Neutrophil (primary cell): ENCODE measurements at regions not wholly inside any gene's neighbourhood (a gene's known extent, or its start where the extent isn't known, plus 50 kb on each side); places are given as distances from the start of the nearest gene placed in this dataset.

ENCODE experiments used
- H3K27ac ChIP-seq: fragments of 200-600 bp; sonication (generic); 2 replicates; pipeline ENCODE4 v1.5.1; 2016; ENCODE audit warnings: mild to moderate bottlenecking, moderate library complexity
- H3K27me3 ChIP-seq: fragments of 200-600 bp; sonication (generic); 2 replicates; pipeline ENCODE4 v1.6.0; 2016; ENCODE audit warnings: mild to moderate bottlenecking
- H3K36me3 ChIP-seq: fragments of 200-600 bp; sonication (generic); 2 replicates; pipeline ENCODE4 v1.5.1; 2017
- H3K4me1 ChIP-seq, 2 experiments: fragments of 200-600 bp in 1 of 2; sonication (generic) in 1 of 2; 1 replicate in 1 of 2; 2 replicates in 1 of 2; pipeline versions ENCODE4 v1.5.1 to v1.6.1; 2013 to 2016; ENCODE audit warnings: low read depth in 1 of 2, low read length in 1 of 2, mild to moderate bottlenecking in 1 of 2, moderate library complexity in 1 of 2; ENCODE audit not compliant: control insufficient read depth in 1 of 2, insufficient read depth in 1 of 2
- H3K4me3 ChIP-seq, 2 experiments: fragments of 200-600 bp in 1 of 2; sonication (generic) in 1 of 2; 1 replicate in 1 of 2; 2 replicates in 1 of 2; pipeline ENCODE4 v1.5.1; 2013 to 2016; ENCODE audit warnings: low read depth in 1 of 2, low read length in 1 of 2, mild to moderate bottlenecking in 1 of 2, moderate library complexity in 1 of 2
- H3K9me3 ChIP-seq: fragments of 200-600 bp; sonication (generic); 2 replicates; pipeline ENCODE4 v1.5.1; 2016
- TF ChIP-seq, protein P1 (sequence below): fragments of 200-600 bp; sonication (generic); IDR thresholded peaks from 2 replicates; pipeline ENCODE4 v1.5.1; 2016; ENCODE audit warnings: antibody characterized with exemption

DNA sequence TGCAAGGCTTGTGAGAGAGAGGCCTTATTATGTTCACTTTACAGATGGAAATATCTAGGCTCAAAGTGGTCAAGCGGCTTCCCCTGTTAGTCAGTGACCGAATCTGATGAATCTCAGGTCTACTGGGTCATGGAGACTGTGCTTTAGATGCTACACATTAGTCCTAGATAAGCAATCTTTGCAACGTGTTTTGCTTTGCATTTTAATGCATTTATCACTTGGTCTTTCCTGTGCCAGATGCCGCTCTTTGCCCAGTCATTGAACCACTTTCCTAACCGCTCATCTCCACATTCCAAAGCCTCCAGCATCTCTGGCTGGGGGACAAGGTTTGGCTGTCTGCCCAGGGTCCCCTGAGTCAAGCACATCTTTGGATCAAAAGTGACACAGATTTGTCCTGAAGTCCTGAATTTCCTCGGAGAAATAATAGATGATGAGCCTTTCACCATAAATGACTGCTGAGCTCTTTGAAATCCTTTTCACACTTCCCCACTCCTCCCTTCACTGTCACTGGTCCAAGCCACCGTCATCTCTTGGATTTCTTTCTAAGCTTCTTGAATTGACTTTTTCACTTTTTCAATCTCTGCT, 96.0 kb upstream of the USP24 start:
- peaks cover 7% of the 10 kb centered on the region for H3K27me3 ChIP-seq
- H3K27ac ChIP-seq, result no peak overlapping the region
- no peaks in the 10 kb centered on the region for H3K9me3 ChIP-seq
- TF ChIP-seq, protein P1, sequence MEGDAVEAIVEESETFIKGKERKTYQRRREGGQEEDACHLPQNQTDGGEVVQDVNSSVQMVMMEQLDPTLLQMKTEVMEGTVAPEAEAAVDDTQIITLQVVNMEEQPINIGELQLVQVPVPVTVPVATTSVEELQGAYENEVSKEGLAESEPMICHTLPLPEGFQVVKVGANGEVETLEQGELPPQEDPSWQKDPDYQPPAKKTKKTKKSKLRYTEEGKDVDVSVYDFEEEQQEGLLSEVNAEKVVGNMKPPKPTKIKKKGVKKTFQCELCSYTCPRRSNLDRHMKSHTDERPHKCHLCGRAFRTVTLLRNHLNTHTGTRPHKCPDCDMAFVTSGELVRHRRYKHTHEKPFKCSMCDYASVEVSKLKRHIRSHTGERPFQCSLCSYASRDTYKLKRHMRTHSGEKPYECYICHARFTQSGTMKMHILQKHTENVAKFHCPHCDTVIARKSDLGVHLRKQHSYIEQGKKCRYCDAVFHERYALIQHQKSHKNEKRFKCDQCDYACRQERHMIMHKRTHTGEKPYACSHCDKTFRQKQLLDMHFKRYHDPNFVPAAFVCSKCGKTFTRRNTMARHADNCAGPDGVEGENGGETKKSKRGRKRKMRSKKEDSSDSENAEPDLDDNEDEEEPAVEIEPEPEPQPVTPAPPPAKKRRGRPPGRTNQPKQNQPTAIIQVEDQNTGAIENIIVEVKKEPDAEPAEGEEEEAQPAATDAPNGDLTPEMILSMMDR, result no peak
- no peak overlapping the region for H3K4me3 ChIP-seq
- no peaks in the 10 kb centered on the region for H3K4me1 ChIP-seq
- H3K36me3 ChIP-seq, result no peaks in the 10 kb centered on the region

DNA sequence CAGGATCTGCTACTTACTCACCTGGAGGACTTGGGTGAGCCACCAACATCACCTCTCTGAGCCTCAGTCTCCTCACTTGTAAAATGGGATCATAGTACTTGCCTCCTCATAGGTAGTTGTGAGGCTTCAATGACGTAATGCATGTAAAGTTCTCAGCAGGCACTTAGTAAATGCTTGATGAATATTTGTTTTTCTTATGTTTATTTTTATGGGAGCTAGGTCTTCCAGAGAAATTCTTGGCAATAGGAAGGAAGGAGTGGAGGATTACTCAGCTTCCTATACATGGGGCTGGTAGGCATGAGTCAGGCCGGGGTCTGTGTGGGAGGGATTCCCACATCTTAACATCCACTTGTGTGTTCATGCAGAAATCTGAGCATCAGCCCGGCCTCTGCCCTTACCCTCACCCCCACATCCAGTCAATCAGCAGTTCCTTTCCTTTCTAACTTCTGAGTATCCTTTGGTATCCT, 95.4 kb upstream of the USP24 start:
- Histone ChIP-seq H3K4me1 (no peaks in the 10 kb centered on the region), H3K27me3 (peaks cover 8% of the 10 kb centered on the region), H3K27ac (no peak overlapping the region), H3K4me3 (no peak overlapping the region), H3K36me3 (no peaks in the 10 kb centered on the region), H3K9me3 (no peaks in the 10 kb centered on the region)
- TF ChIP-seq, protein P1, result no peak

DNA sequence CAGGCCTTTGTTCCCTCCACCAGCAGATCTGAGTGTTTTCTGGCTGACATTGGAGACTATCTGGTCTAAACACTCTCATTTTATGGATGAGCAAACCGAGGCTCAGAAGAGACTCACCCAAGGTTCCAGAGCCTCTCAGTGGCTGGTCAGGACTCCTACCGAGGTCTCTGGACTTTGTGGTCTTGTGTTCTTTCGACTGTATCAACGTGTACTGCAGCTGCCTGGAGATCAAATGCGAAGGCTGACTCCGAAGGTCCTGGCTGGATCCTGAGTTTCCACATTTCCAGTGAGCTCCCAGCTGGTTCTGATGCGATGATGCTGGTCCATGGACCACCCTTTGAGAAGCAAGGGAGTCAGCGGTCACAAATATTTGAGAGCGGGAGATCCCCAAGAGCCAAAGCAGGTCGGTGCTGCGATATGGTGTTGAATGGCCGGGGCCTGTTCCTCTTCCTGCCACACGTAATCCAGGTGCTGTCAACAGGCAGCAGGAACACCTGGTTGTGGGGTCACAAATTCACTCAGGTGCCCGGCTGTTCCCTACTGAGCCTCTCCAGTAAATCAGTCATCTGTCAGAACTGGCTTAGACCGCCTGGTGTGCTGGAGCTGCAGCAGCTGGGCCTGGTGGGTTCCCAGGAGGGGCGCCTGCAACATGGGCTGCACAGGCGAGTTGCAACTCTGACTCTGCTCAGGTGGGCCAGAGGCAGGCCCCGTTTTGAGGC, 94.8 kb upstream of the USP24 start:
- H3K27me3 ChIP-seq, result peaks cover 13% of the 10 kb centered on the region
- H3K4me1 ChIP-seq, result no peaks in the 10 kb centered on the region
- no peak overlapping the region for H3K27ac ChIP-seq
- TF ChIP-seq, protein P1, result no peak
- H3K36me3 ChIP-seq, result no peaks in the 10 kb centered on the region
- H3K4me3 ChIP-seq, result no peak overlapping the region
- H3K9me3 ChIP-seq, result no peaks in the 10 kb centered on the region

DNA sequence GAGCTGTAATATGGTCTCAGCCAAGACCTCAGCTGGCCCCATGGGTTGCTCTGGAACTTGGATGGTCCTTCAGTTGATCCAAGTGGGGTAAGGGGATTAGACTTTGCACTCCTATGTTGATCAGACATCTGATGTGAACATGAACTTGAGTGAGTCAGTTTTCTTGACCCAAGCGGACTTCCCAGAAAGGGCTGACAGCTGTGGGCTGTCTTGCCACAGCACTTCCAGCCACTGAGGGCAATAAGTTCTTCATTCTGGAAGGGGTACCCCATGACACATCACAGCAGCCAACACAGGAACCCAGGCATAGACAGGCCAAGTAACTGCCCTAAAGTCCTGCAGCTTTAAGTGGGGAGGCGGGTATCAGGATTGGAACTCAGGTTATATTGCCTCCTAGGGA, 93.9 kb upstream of the USP24 start:
- no peak overlapping the region for H3K27ac ChIP-seq
- H3K9me3 ChIP-seq, result no peaks in the 10 kb centered on the region
- H3K27me3 ChIP-seq, result peaks cover 14% of the 10 kb centered on the region
- H3K4me3 ChIP-seq, result no peak overlapping the region
- no peaks in the 10 kb centered on the region for H3K4me1 ChIP-seq
- no peaks in the 10 kb centered on the region for H3K36me3 ChIP-seq
- TF ChIP-seq, protein P1, result no peak

DNA sequence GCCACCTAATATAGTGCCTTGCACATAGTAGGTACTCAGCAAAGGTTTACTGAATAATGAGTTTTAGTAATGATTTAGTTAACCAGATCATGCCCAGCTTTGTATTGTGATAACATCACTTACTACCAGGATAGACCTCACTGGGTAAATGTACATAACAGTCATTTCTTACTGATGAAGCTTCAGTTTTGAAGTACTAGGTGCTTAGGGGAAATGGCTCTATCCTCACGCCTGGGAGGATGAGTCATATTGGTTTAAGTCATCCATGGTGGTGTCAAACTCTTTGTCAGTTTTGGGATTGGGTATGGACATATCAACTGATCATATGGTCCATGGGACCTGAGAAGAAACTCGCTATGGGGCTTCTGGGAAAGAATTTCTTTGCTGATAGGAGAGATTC, 90.6 kb upstream of the USP24 start:
- H3K4me3 ChIP-seq, result no peak overlapping the region
- H3K36me3 ChIP-seq, result no peaks in the 10 kb centered on the region
- H3K9me3 ChIP-seq, result no peaks in the 10 kb centered on the region
- H3K4me1 ChIP-seq, result no peaks in the 10 kb centered on the region
- H3K27ac ChIP-seq, result no peak overlapping the region
- peaks cover 19% of the 10 kb centered on the region for H3K27me3 ChIP-seq
- TF ChIP-seq, protein P1, result no peak
